ENCODE measurements at regions not wholly inside any gene's neighbourhood (a gene's known extent, or its start where the extent isn't known, plus 50 kb on each side); places are given as distances from the start of the nearest gene placed in this dataset.
A peak's percentile ranks its signal among the peaks of the same experiment; 100 is the strongest.
"Not testable (repeated sequence)": the region's sequence is repeated elsewhere in the genome, so short reads cannot be mapped to it uniquely, and the experiment has no call there.

DNA sequence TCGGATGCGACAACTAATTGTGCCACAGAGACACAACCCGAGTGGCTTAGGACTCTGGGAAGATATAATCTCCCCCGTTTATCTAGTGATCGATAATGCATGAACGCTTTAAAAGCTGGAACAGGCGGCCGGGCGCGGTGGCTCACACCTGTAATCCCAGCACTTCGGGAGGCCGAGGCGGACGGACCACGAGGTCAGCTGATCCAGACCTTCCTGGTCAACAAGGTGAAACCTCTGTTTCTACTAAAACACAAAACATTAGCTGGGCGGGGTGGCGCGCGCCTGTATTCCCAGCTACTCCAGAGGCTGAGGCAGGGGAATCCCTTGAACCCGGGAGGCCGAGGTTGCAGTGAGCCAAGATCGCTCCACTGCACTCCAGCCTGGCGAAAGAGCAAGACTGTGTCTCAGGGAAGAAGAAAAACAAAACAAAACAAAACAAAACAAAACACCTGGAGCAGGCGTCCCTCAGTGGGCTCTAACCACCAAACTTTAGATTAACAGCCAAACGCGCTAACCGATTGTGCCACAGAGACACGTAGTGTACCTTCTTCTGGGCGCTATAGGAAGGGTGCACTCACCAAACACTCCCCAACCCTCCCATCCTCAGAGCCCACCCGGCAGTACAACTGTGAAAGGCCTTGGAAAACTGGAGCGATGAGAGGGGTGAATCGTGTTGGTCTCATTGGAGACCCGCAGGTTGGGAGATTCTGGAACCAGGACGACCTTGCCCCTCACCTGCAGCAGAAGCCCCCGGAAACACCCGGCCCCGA is 53.3 kb upstream of the PPIAL4F start:
- H3K4me2 ChIP-seq (ENCODE audit: low read length); H4K20me1 ChIP-seq (ENCODE audit: insufficient read depth, low read length); H3K9me3 ChIP-seq (ENCODE audit: low read length); H3K4me3 ChIP-seq (ENCODE audit: low read depth, low read length, poor library complexity, severe bottlenecking); H3K9me2 ChIP-seq (ENCODE audit: insufficient read depth, low read length); POLR2A ChIA-PET; DNase-seq (ENCODE audit: low spot score); H3K79me2 ChIP-seq (ENCODE audit: insufficient read depth, low read depth, low read length); H3K36me3 ChIP-seq (ENCODE audit: insufficient read depth, low read length); H3K27ac ChIP-seq (ENCODE audit: low read depth, low read length, poor library complexity, severe bottlenecking); CTCF ChIA-PET (ENCODE audit: unreplicated experiment); H2AFZ ChIP-seq (ENCODE audit: low read length); H3K4me1 ChIP-seq (ENCODE audit: insufficient read depth, low read length, poor library complexity, severe bottlenecking); intact Hi-C loops (cut with micrococcal nuclease; ENCODE audit: unreplicated experiment); BruUV-seq (replicated peaks): not testable (repeated sequence)

Small RNA genes in the stretch of these regions (small RNA-seq; reads per million reads assigned to genes)
- 0.52 reads per million, percentile 7 among the genes with 10 or more reads in this experiment for gene RF00003
